NOMO-1 treated with dmso at 0.1 percent for 144 hours (cell line): ENCODE measurements at regions not wholly inside any gene's neighbourhood (a gene's known extent, or its start where the extent isn't known, plus 50 kb on each side); places are given as distances from the start of the nearest gene placed in this dataset.
"Not testable (repeated sequence)": the region's sequence is repeated elsewhere in the genome, so short reads cannot be mapped to it uniquely, and the experiment has no call there.

ENCODE experiments used
- DNase-seq: peaks from one replicate; lab custom pipeline; 2025; ENCODE audit not compliant: unreplicated experiment; lab: John Stamatoyannopoulos, UW

- no peak for DNase-seq
Observed at GRCh38 chr12:60184096-60184495, 588.3 kb downstream of the SLC16A7 start.

GRCh38 chr12:60185060-60185459 is 589.2 kb downstream of the SLC16A7 start:
- DNase-seq, result no peak

- no peak for DNase-seq
Observed at GRCh38 chr12:60191271-60191670, 595.4 kb downstream of the SLC16A7 start.

GRCh38 chr12:60191676-60192359 is 596.0 kb downstream of the SLC16A7 start:
- DNase-seq, result no peak

- no peak for DNase-seq
Observed at GRCh38 chr12:60194678-60195077, 598.8 kb downstream of the SLC16A7 start.

GRCh38 chr12:60195483-60195882 is 599.7 kb downstream of the SLC16A7 start:
- DNase-seq, result no peak

- no peak for DNase-seq
Observed at GRCh38 chr12:60196366-60196765, 600.5 kb downstream of the SLC16A7 start.

GRCh38 chr12:60197589-60197988 is 601.8 kb downstream of the SLC16A7 start:
- DNase-seq, result no peak

GRCh38 chr12:60201891-60202290 is 606.1 kb downstream of the SLC16A7 start:
- DNase-seq, result no peak

- no peak for DNase-seq
Observed at GRCh38 chr12:60205500-60205899, 609.7 kb downstream of the SLC16A7 start.

- no peak for DNase-seq
Observed at GRCh38 chr12:60209521-60209920, 613.7 kb downstream of the SLC16A7 start.

- no peak for DNase-seq
Observed at GRCh38 chr12:60209933-60210332, 614.1 kb downstream of the SLC16A7 start.

GRCh38 chr12:60210756-60211155 is 614.9 kb downstream of the SLC16A7 start:
- DNase-seq, result no peak

GRCh38 chr12:60211244-60211643 is 615.4 kb downstream of the SLC16A7 start:
- no peak for DNase-seq

- DNase-seq, result no peak
Observed at GRCh38 chr12:60212159-60213000, 616.6 kb downstream of the SLC16A7 start.

- not testable (repeated sequence) for DNase-seq
Observed at GRCh38 chr12:60213272-60213671, 617.4 kb downstream of the SLC16A7 start.

- DNase-seq, result no peak
Observed at GRCh38 chr12:60216226-60216625, 620.4 kb downstream of the SLC16A7 start.

GRCh38 chr12:60223242-60223641 is 627.4 kb downstream of the SLC16A7 start:
- no peak for DNase-seq

GRCh38 chr12:60225216-60226000 is 629.6 kb downstream of the SLC16A7 start:
- DNase-seq, result no peak

GRCh38 chr12:60227916-60228315 is 632.1 kb downstream of the SLC16A7 start:
- DNase-seq, result no peak

GRCh38 chr12:60230056-60230455 is 634.2 kb downstream of the SLC16A7 start:
- no peak for DNase-seq

GRCh38 chr12:60231303-60231702 is 635.5 kb downstream of the SLC16A7 start:
- DNase-seq, result no peak
